Superior temporal gyrus (tissue), 1 donor: ENCODE measurements at regions not wholly inside any gene's neighbourhood (a gene's known extent, or its start where the extent isn't known, plus 50 kb on each side); places are given as distances from the start of the nearest gene placed in this dataset.

Experiments used
- DNase-seq: peaks from one replicate; pipeline ENCODE4 v3.0.0-alpha.2; 2016; ENCODE audit errors: extremely low spot score

GRCh38 chr11:116164843-116165242, 607.9 kb downstream of the BUD13 start:
- no peak for DNase-seq

- peak; percentile 27 for DNase-seq
Measured at GRCh38 chr11:116162886-116163230, 609.9 kb downstream of the BUD13 start.

- DNase-seq, result no peak
Measured at GRCh38 chr11:116162086-116162885, 610.5 kb downstream of the BUD13 start.

GRCh38 chr11:116148645-116149044, 624.1 kb downstream of the BUD13 start:
- DNase-seq, result no peak

- no peak for DNase-seq
Measured at GRCh38 chr11:116148056-116148455, 624.7 kb downstream of the BUD13 start.

- DNase-seq, result no peak
Measured at GRCh38 chr11:116145187-116145865, 627.5 kb downstream of the BUD13 start.

- DNase-seq, result no peak
Measured at GRCh38 chr11:116144387-116144958, 628.3 kb downstream of the BUD13 start.

GRCh38 chr11:116138280-116138679, 634.1 kb upstream of the CADM1 start:
- DNase-seq, result no peak

- no peak for DNase-seq
Measured at GRCh38 chr11:116137753-116138152, 633.5 kb upstream of the CADM1 start.

- no peak for DNase-seq
Measured at GRCh38 chr11:116136987-116137674, 632.9 kb upstream of the CADM1 start.

GRCh38 chr11:116135891-116136290, 631.7 kb upstream of the CADM1 start:
- no peak for DNase-seq

- no peak for DNase-seq
Measured at GRCh38 chr11:116134450-116134849, 630.2 kb upstream of the CADM1 start.

- DNase-seq, result no peak
Measured at GRCh38 chr11:116132273-116132978, 628.2 kb upstream of the CADM1 start.

GRCh38 chr11:116130122-116130521, 625.9 kb upstream of the CADM1 start:
- no peak for DNase-seq

- DNase-seq, result no peak
Measured at GRCh38 chr11:116129456-116129855, 625.2 kb upstream of the CADM1 start.

- DNase-seq, result no peak
Measured at GRCh38 chr11:116126562-116126961, 622.3 kb upstream of the CADM1 start.

GRCh38 chr11:116124922-116125714, 620.9 kb upstream of the CADM1 start:
- DNase-seq, result no peak

- no peak for DNase-seq
Measured at GRCh38 chr11:116123739-116124138, 619.5 kb upstream of the CADM1 start.

- DNase-seq, result no peak
Measured at GRCh38 chr11:116122697-116123472, 618.7 kb upstream of the CADM1 start.

GRCh38 chr11:116119158-116119557, 614.9 kb upstream of the CADM1 start:
- no peak for DNase-seq
